ENCODE measurements at regions not wholly inside any gene's neighbourhood (a gene's known extent, or its start where the extent isn't known, plus 50 kb on each side); places are given as distances from the start of the nearest gene placed in this dataset.

GRCh38 chr13:73517766-73518165 is 459.0 kb downstream of the KLF5 start:
- TF ChIP-seq ESRRA (CRISPR knock-in tag; IDR thresholded peaks at IDR 0.05; ENCODE audit: borderline replicate concordance) (no peak), CTCF (IDR thresholded peaks at IDR 0.05) (no peak), ZNF532 (CRISPR knock-in tag; IDR thresholded peaks at IDR 0.05; ENCODE audit: borderline replicate concordance) (no peak), FOXP4 (CRISPR knock-in tag; IDR thresholded peaks at IDR 0.05) (no peak), JUN (CRISPR knock-in tag; IDR thresholded peaks at IDR 0.05) (no peak)

Measured in WTC11 (cell line).